GM12873 (cell line): ENCODE measurements at regions not wholly inside any gene's neighbourhood (a gene's known extent, or its start where the extent isn't known, plus 50 kb on each side); places are given as distances from the start of the nearest gene placed in this dataset.

Experiments
- TF ChIP-seq, protein P1 (sequence below): IDR thresholded peaks from 2 replicates; pipeline ENCODE4 v1.5.1; 2012; ENCODE audit warnings: low read depth, mild to moderate bottlenecking, moderate library complexity, low read length, control low read depth; ENCODE audit not compliant: insufficient read depth; ENCODE audit errors: missing control alignments

DNA sequence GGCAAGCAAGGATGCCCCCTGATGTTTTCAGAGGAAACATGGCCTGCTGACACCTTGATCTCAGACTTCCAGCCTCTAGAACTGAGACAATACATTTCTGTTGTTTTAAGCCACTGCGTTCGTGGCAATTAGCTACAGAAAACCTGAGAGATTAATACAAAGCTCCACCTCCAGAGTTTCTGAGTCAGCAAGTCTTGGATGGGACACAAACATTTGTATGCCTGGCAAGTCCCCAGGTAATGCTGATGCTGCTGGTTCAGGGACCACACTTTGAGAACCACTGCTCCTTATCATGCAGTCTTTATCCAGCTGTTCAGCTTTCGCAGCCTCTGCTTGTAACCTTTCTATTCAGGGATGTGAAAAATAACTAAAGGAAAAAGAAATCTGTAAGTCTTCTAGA is 565.7 kb upstream of the PLXNA2 start:
- TF ChIP-seq, protein P1, sequence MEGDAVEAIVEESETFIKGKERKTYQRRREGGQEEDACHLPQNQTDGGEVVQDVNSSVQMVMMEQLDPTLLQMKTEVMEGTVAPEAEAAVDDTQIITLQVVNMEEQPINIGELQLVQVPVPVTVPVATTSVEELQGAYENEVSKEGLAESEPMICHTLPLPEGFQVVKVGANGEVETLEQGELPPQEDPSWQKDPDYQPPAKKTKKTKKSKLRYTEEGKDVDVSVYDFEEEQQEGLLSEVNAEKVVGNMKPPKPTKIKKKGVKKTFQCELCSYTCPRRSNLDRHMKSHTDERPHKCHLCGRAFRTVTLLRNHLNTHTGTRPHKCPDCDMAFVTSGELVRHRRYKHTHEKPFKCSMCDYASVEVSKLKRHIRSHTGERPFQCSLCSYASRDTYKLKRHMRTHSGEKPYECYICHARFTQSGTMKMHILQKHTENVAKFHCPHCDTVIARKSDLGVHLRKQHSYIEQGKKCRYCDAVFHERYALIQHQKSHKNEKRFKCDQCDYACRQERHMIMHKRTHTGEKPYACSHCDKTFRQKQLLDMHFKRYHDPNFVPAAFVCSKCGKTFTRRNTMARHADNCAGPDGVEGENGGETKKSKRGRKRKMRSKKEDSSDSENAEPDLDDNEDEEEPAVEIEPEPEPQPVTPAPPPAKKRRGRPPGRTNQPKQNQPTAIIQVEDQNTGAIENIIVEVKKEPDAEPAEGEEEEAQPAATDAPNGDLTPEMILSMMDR: no peak

DNA sequence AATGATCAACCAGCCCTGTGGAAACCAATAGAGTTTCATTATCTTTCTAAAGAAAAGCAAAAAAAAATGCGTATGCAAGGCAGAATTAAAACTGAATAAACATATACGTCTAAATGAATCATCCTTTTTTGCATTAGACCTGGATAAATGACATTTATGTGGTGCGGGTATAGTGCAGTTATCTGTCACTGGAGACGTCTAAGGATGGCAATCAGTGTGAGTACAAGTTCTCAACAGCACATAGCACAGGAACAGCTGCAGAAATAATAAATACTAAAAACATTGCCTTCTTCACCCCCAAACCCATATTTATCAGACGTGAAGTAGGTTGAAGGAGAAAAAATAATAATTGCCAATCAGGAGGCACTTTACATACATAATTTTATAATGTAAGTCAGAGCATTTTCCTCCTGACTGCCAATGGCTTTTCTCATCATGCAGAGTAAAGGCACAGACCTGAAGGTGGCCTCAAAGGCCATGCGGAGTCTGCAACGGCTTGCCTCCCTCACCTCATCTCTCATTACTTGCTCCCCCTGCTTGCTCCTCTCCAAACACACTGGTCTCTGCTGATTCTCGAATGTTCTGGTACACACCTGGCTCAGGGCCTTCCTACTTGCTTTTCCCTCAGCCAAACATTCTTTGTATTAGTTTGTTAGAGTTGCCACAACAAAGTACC is 574.7 kb upstream of the PLXNA2 start:
- TF ChIP-seq, protein P1: no peak

DNA sequence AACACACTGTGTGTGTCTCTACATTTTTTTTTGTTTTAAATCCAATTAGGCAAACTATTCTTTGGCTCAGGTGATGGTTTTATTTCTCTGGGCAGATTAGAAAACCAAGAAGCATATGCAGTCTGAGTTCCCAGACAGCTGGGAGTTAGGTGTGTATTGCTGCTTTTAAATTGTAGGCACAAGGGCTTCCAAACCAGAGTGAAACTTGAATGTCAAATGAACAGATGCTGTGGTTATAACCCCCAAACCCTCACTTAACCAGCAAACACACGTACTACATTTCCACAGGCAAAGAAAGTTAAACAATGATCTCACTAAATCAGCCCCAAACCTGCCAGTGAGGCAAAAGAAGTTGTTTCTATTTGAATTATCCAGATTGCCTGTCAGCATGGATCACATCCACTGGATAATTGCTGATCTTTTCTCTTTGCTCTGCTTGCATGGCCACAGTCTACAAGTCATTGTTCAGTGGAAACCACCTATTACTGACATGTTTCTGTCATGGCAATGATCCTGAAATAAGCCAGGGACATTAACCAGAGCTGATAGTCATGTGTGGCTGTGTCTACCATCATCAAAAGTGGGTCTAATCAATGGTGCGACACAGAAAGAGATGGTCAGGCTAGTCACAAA is 576.5 kb upstream of the PLXNA2 start:
- TF ChIP-seq, protein P1: no peak

DNA sequence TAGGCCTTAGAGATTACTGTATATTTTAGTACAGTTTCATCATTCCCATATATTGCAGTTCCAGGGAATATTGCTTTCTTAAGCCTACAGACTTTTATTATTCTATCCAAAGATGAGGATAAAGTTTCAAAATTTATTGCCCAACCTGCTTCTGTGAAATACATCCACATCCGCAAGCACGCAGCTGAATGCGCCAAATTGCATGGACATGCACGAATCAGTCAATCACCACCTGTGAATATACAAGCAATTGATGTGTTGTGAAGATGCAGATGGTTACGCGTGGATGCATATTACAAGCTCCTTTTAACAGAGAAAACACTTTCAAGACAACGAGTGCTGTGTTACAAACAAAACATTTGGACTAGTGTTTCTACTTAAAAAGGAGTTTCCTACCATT is 577.8 kb upstream of the PLXNA2 start:
- TF ChIP-seq, protein P1: no peak

DNA sequence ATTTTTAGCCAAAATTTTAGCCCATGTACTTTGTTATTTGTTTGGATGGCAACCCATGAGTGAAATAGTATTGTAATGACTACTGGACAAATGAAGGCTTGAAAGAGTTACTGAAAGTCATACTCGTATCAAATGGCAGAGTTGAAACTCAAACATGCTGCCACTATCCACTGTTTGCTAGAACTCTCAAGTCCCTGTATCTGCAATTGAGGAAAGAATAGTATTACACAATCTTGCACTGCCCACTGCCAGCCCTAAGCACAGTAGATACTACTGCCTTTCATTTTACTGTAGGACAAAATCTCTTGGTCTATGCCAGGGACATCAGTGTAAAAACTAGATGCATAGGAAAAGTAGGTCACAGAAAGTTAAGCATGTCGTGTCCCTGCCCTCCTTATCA is 581.1 kb upstream of the PLXNA2 start:
- TF ChIP-seq, protein P1: no peak

DNA sequence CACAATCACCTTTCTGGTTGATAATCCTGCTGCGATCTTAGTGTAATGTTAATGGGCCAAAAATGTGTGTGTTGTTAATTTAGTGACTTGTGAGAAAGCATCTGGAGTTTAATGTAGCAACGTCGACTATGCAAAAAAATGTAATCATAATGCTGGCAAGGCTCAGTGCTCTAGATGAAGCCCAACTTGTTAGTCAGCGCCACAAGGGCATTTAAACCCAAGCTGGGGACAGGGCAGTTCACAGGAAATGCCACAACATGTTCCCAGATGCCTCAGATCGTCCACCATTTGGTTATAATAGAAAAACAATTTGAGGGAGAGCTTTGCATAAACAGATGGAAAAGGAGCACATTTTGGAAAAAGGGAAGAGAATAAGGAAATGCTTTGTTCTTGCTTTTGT is 585.4 kb upstream of the PLXNA2 start:
- TF ChIP-seq, protein P1: no peak

DNA sequence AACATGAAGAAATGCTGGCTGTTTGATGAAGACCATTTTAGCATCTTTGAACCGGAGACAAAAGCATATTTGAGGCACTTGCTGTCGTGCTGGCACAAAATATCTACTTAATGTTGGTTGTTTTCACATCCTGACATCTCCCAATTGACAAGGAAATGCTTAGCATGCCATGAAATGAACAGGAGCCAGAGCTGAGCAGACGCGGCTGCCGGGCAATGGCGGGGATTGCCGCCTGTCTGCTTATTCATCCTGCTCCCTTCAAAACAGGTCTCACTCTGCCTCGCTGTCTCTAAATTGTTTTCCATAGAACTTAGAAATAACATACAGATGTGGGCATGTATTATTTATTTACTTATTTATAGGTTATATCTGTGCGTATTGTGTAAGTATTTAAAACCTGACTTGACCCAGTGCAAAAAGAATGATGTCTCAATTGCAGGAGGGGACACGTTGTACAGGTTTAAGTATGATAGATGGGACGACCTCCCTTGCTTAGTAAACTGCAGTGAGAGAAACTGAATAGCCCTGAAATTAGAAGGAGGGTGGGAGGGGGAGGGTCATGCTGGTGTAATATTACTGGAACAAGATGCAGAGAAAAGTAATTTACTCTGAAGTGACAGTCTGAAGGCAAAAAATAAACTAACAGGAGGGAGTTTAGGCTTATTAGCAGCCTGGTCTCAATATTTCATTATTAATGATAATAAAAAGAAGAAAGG is 590.4 kb upstream of the PLXNA2 start:
- TF ChIP-seq, protein P1: no peak
